Right lobe of liver (tissue), 6 donors: ENCODE measurements at regions not wholly inside any gene's neighbourhood (a gene's known extent, or its start where the extent isn't known, plus 50 kb on each side); places are given as distances from the start of the nearest gene placed in this dataset.

Experiments used
- ATAC-seq, 4 donors: fragments of 200-7000 bp; cut with Tn5 transposase; one replicate each; pipeline ENCODE4 v1.9.1; 2020; ENCODE audit warnings: mild to moderate bottlenecking in 4 of 4, moderate library complexity in 4 of 4
- DNase-seq, 3 donors: peaks; one replicate each; pipeline ENCODE4 v3.0.0-alpha.2; 2020
- H3K27ac ChIP-seq, 3 donors: fragments of 200-600 bp; one replicate each; pipeline ENCODE4 v1.8.0; 2022
- H3K27me3 ChIP-seq, 2 donors: fragments of 200-600 bp; one replicate each; pipeline ENCODE4 v1.8.0; 2022
- H3K36me3 ChIP-seq, 4 donors: fragments of 200-600 bp; sonication (generic) in 1 of 4; one replicate each; pipeline versions ENCODE4 v1.5.1 to v1.8.0; 2017 to 2022; ENCODE audit warnings: control low read depth in 1 of 4
- H3K4me1 ChIP-seq, 4 donors: fragments of 200-600 bp; sonication (generic) in 1 of 4; one replicate each; pipeline versions ENCODE4 v1.5.1 to v1.8.0; 2017 to 2022; ENCODE audit warnings: control low read depth in 1 of 4
- H3K4me3 ChIP-seq, 3 donors: fragments of 200-600 bp; one replicate each; pipeline ENCODE4 v1.8.0; 2022
- H3K9me3 ChIP-seq, 4 donors: fragments of 200-600 bp; sonication (generic) in 1 of 4; one replicate each; pipeline versions ENCODE4 v1.5.1 to v1.8.0; 2017 to 2022; ENCODE audit warnings: control low read depth in 1 of 4
- CTCF ChIP-seq, 4 donors: fragments of 200-600 bp in 3 of 4; fragments of 450-650 bp in 1 of 4; IDR thresholded peaks; one replicate each; pipeline versions ENCODE4 v1.5.1 to v1.8.0; 2016 to 2022; ENCODE audit warnings: antibody characterized with exemption in 4 of 4, mild to moderate bottlenecking in 2 of 4
- POLR2A ChIP-seq: fragments of 450-650 bp; IDR thresholded peaks from one replicate; pipeline ENCODE4 v1.6.1; 2017; ENCODE audit warnings: antibody characterized with exemption, mild to moderate bottlenecking
- WGBS: methylation state at CpG from one replicate; pipeline ENCODE4 v1.1.6; 2018; ENCODE audit warnings: low coverage, low lambda C conversion rate; ENCODE audit not compliant: insufficient coverage; ENCODE audit errors: missing lambda C conversion rate; 5-methylcytosine and 5-hydroxymethylcytosine counted together
- intact Hi-C, 2 donors: fragments of 100-400 bp; cut with DNase I; formaldehyde crosslinking; loops; one replicate each; pipeline versions ENCODE4 v1.11.2 to v1.14.1; 2022
- donor health status: DM: no; HTN: yes; CAD: no.
- donor health status: DM: no; HTN: no; CAD: no.
- donor health status: DM: no; HTN: no; CAD: no.
- donor health status: DM: no; HTN: yes; CAD: no.
- donor health status: DM: no; HTN: yes; CAD: no.

- Histone ChIP-seq H3K4me3 (no peak overlapping the region), H3K4me1 (no peaks in the 10 kb centered on the region), H3K27me3 (no peaks in the 10 kb centered on the region), H3K36me3 (no peaks in the 10 kb centered on the region), H3K27ac (no peak overlapping the region), H3K9me3 (no peaks in the 10 kb centered on the region)
- intact Hi-C loops = no loop called here
- ATAC-seq (no peak), DNase-seq (no peak)
- 90% methylated on average over 1 of the region's 2 CpGs for WGBS
- TF ChIP-seq CTCF (IDR thresholded peaks at IDR 0.05) = no peak
- no peak for TF ChIP-seq POLR2A
These were observed 242.8 kb downstream of the SPATA31D1 start for GRCh38 chr9:82231411-82231810.

- no peak for ATAC-seq
- 14% methylated on average over 4 of the region's 4 CpGs for WGBS
- Histone ChIP-seq H3K4me1 (no peaks in the 10 kb centered on the region), H3K27me3 (no peaks in the 10 kb centered on the region), H3K9me3 (no peaks in the 10 kb centered on the region), H3K36me3 (no peaks in the 10 kb centered on the region), H3K27ac (no peak overlapping the region), H3K4me3 (no peak overlapping the region)
- TF ChIP-seq POLR2A = no peak
- intact Hi-C loops = no loop called here
- DNase-seq = no peak
These were observed 245.8 kb downstream of the SPATA31D1 start for GRCh38 chr9:82234160-82234943.

- intact Hi-C loops = no loop called here
- Histone ChIP-seq H3K9me3 (no peaks in the 10 kb centered on the region), H3K4me3 (no peak overlapping the region), H3K4me1 (no peaks in the 10 kb centered on the region), H3K36me3 (no peaks in the 10 kb centered on the region), H3K27me3 (no peaks in the 10 kb centered on the region), H3K27ac (no peak overlapping the region)
- 78% methylated on average over 3 of the region's 5 CpGs for WGBS
- DNase-seq = no peak
- TF ChIP-seq POLR2A (no peak), CTCF (IDR thresholded peaks at IDR 0.05) (no peak)
- ATAC-seq = no peak
These were observed 253.9 kb downstream of the SPATA31D1 start for GRCh38 chr9:82242285-82242963.

- no peak overlapping the region for H3K27ac ChIP-seq
- DNase-seq = no peak
- H3K4me1 ChIP-seq = no peaks in the 10 kb centered on the region
- WGBS = no CpG with 5 or more reads among the region's 1 CpG
- ATAC-seq = peak; percentile 41 to 51 (median 46)
- no peak for TF ChIP-seq CTCF (IDR thresholded peaks at IDR 0.05)
- no peak for TF ChIP-seq POLR2A
- no peaks in the 10 kb centered on the region for H3K27me3 ChIP-seq
- no peaks in the 10 kb centered on the region for H3K36me3 ChIP-seq
- H3K9me3 ChIP-seq = no peaks in the 10 kb centered on the region
- intact Hi-C loops = no loop called here
- no peak overlapping the region for H3K4me3 ChIP-seq
These were observed 258.7 kb downstream of the SPATA31D1 start for GRCh38 chr9:82247318-82247717.

GRCh38 chr9:82252116-82252515, 263.5 kb downstream of the SPATA31D1 start:
- Histone ChIP-seq H3K9me3 (no peaks in the 10 kb centered on the region), H3K4me3 (no peak overlapping the region), H3K27me3 (no peaks in the 10 kb centered on the region), H3K4me1 (no peaks in the 10 kb centered on the region), H3K36me3 (no peaks in the 10 kb centered on the region), H3K27ac (no peak overlapping the region)
- ATAC-seq = no peak
- no peak for DNase-seq
- intact Hi-C loops = no loop called here
- TF ChIP-seq POLR2A (no peak), CTCF (IDR thresholded peaks at IDR 0.05) (no peak)
